ENCODE measurements at regions not wholly inside any gene's neighbourhood (a gene's known extent, or its start where the extent isn't known, plus 50 kb on each side); places are given as distances from the start of the nearest gene placed in this dataset.
"Not testable (repeated sequence)": the region's sequence is repeated elsewhere in the genome, so short reads cannot be mapped to it uniquely, and the experiment has no call there.

DNA sequence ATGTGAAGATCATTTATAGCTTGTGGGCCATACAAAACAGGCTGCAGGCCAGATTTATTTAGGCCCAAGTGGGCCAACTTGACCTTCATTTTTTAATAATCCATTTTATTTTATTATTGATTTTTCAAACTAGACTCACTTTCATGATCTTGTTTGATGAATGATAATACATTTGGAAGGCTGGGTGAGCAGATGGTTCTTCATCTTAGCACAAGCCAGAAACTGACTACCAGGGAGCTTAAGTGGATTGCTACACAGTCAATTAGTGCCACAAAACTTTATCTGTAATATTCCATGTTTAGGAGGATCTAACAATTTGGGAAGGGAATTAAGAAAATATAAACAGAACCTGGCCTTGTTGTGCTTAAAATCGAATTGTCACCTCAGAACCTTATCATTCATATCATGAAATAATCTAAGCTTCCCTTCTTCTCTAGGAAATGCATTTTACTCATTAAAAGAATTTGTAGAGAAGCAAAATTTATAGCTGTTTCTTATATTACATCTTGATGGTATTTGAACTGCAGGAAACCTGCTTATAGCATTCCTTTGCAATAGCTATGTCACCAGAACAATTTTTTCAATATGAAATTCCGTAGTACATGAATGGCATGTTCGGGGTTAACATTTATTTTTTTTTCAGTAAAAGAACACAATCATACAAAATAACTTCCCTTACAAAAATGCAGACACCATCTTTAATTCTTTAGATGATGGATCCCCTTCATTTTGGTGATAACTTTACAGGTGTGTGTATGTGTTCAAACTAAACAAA lies 62.0 kb upstream of the CSRP2 start:
- no peak for ATAC-seq (ENCODE audit: low read depth)
- POLR2A ChIA-PET, result interaction anchor here (0.6 kb wide), 1 partner anchor 1050 kb away, joined by 3 read pairs; no protein-coding TSS in a partner anchor
- H3K36me3 Mint-ChIP-seq, result no peaks in the 10 kb centered on the region
- H3K4me1 Mint-ChIP-seq, result no peaks in the 10 kb centered on the region
- DNase-seq, result no peak
- no peaks in the 10 kb centered on the region for H3K9me3 Mint-ChIP-seq
- H3K4me3 Mint-ChIP-seq, result no peak overlapping the region
- peaks cover 5% of the 10 kb centered on the region for H3K27me3 Mint-ChIP-seq
- no peak overlapping the region for H3K27ac Mint-ChIP-seq

DNA sequence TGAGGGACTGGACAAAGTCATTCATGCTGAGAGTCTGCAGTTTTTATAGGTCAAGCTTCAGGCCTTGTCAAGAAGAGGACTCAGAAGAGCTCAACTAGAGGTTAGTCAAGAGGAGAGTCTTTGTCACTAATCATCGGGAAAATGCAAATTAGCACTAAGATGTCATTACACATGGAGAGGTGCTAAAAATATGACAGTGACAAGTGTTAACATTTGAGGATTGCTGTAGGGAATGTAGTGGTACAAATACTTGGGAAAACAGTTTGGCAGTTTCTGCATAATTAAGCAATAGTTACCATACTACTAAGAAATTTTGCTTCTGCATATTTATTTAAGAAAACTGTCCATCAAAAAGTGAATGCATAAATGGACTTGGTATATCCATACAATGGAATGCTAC lies 60.9 kb upstream of the CSRP2 start:
- Mint-ChIP-seq H3K27me3 (peaks cover 5% of the 10 kb centered on the region), H3K4me3 (no peak overlapping the region), H3K27ac (no peak overlapping the region), H3K36me3 (no peaks in the 10 kb centered on the region), H3K9me3 (no peaks in the 10 kb centered on the region), H3K4me1 (no peaks in the 10 kb centered on the region)
- DNase-seq (no peak), ATAC-seq (ENCODE audit: low read depth) (no peak)
- POLR2A ChIA-PET, result no interaction called here

DNA sequence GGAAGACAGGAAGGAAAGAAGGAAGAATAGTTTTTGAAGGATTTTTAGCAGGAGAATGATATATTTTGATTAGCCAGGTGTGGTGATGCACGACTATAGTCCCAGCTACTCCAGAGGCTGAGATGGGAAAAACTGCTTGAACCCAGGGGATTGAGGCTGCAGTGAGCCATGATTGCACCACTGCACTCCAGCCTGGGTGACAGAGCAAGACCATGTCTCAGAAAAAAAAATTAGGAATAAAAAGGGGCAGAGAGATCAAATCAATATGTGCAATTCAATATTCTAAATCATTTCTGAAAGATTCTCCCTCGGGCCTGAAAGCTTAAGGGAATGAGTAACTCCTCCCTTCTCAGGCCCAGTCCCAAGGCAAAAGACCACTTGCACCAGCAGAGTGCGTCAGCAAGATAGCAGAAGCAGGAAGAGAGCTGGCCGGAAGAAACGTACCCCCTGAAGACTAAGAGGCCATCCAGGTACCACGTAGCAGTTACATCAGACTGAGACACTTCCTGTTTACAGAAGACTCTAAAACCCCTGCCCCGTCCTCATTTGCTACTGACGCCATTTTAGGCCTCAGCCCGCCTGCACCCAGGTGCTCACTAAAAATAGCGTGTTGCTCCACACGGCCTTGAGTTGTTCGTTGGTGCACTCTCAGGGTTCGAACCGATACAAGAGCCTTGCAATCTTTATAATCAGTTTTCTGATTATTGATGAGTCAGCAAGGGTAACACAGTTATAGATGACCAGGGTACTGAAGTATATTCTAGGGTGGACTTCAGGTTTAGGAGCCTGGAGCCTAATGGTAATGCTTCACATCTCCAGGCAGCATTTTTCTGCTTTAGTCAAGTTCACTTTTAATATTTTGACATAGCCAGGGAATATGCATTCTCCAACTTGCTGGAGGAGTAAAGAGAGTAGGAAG lies 57.7 kb upstream of the CSRP2 start:
- no peak for DNase-seq
- H3K27me3 Mint-ChIP-seq, result peaks cover 7% of the 10 kb centered on the region
- no peak overlapping the region for H3K27ac Mint-ChIP-seq
- no peaks in the 10 kb centered on the region for H3K4me1 Mint-ChIP-seq
- H3K36me3 Mint-ChIP-seq, result no peaks in the 10 kb centered on the region
- no peak for ATAC-seq (ENCODE audit: low read depth)
- no peaks in the 10 kb centered on the region for H3K9me3 Mint-ChIP-seq
- H3K4me3 Mint-ChIP-seq, result no peak overlapping the region
- POLR2A ChIA-PET, result no interaction called here

DNA sequence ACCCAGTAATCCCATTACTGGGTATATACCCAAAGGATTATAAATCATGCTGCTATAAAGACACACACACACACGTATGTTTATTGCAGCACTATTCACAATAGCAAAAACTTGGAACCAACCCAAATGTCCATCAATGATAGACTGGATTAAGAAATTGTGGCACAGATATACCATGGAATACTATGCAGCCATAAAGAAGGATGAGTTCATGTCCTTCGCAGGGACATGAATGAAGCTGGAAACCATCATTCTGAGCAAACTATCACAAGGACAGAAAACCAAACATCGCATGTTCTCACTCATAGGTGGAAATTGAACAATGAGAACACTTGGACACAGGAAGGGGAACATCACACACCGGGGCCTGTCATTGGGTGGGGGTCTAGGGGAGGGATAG lies 54.6 kb upstream of the CSRP2 start:
- H3K9me3 Mint-ChIP-seq; H3K36me3 Mint-ChIP-seq; H3K4me3 Mint-ChIP-seq; H3K27ac Mint-ChIP-seq; ATAC-seq (ENCODE audit: low read depth); POLR2A ChIA-PET; DNase-seq; H3K4me1 Mint-ChIP-seq; H3K27me3 Mint-ChIP-seq: not testable (repeated sequence)

DNA sequence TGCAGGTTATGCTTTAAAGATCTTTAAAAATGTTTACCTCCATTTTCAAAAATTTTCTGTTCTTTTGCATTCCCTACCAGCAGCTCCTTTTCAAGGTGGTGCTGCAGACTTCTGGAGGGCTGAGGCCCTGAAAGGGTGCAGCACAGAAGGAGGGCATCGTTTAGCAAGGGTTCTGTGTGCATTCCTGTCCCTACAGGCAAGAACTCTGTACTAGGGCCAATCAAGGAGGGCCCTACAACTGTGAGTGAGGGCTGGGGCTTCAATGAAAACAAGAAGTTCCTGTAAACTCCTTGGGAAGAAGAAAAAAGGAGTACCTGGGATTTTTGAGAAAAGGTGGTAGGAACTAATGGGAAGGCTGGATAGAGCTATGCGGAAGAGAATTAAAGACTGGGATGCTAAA lies 50.7 kb upstream of the CSRP2 start:
- no peak overlapping the region for H3K4me3 Mint-ChIP-seq
- no peak overlapping the region for H3K27ac Mint-ChIP-seq
- H3K27me3 Mint-ChIP-seq, result peaks cover 4% of the 10 kb centered on the region
- H3K9me3 Mint-ChIP-seq, result no peaks in the 10 kb centered on the region
- no peaks in the 10 kb centered on the region for H3K4me1 Mint-ChIP-seq
- DNase-seq (no peak), ATAC-seq (ENCODE audit: low read depth) (no peak)
- H3K36me3 Mint-ChIP-seq, result no peaks in the 10 kb centered on the region
- POLR2A ChIA-PET, result no interaction called here
